OCI-LY7 (cell line): ENCODE measurements at regions not wholly inside any gene's neighbourhood (a gene's known extent, or its start where the extent isn't known, plus 50 kb on each side); places are given as distances from the start of the nearest gene placed in this dataset.

Source experiments
- BruUV-seq: library from RNA; stranded (reverse); fragments of 400-500 nt; replicated peaks from 2 replicates; lab custom pipeline; 2021; lab: Mats Ljungman, UMichigan
- CTCF ChIA-PET: fragments of 300-600 bp; sonication (Branson Sonifier 250); formaldehyde crosslinking; loops from one replicate; lab custom pipeline; 2022; ENCODE audit warnings: antibody characterized with exemption; ENCODE audit not compliant: unreplicated experiment; lab: Charles Lee
- POLR2A ChIA-PET: fragments of 300-600 bp; sonication (Branson Sonifier 250); formaldehyde crosslinking; loops from one replicate; lab custom pipeline; 2022; ENCODE audit warnings: antibody characterized with exemption; lab: Charles Lee
- DNase-seq: peaks from one replicate; pipeline ENCODE4 v3.0.0-alpha.2; 2015; ENCODE audit warnings: low spot score
- H2AFZ ChIP-seq: fragments of 200-600 bp; sonication (generic), shearing (Covaris generic); 2 replicates; pipeline ENCODE4 v1.6.1; 2014; ENCODE audit warnings: mild to moderate bottlenecking, antibody characterized with exemption, low read length, moderate library complexity
- H3K27ac ChIP-seq: fragments of 200-600 bp; sonication (generic); 2 replicates; pipeline ENCODE4 v1.5.1; 2014; ENCODE audit warnings: mixed run types, low read depth, mild to moderate bottlenecking, moderate library complexity, low read length, inconsistent platforms; ENCODE audit not compliant: poor library complexity, severe bottlenecking
- H3K36me3 ChIP-seq: fragments of 200-600 bp; sonication (generic); 2 replicates; pipeline ENCODE4 v1.6.1; 2014; ENCODE audit warnings: mild to moderate bottlenecking, antibody characterized with exemption, low read length, moderate library complexity, mixed read lengths; ENCODE audit not compliant: insufficient read depth
- H3K4me1 ChIP-seq: fragments of 200-600 bp; sonication (generic); 2 replicates; pipeline ENCODE4 v1.5.1; 2014; ENCODE audit warnings: mild to moderate bottlenecking, low read length; ENCODE audit not compliant: insufficient read depth, poor library complexity, severe bottlenecking
- H3K4me2 ChIP-seq: fragments of 200-600 bp; sonication (generic); 2 replicates; pipeline ENCODE4 v1.6.1; 2014; ENCODE audit warnings: mild to moderate bottlenecking, low read length
- H3K4me3 ChIP-seq: fragments of 200-600 bp; sonication (generic); 2 replicates; pipeline ENCODE4 v1.5.1; 2014; ENCODE audit warnings: mild to moderate bottlenecking, low read depth, low read length; ENCODE audit not compliant: poor library complexity, severe bottlenecking
- H3K79me2 ChIP-seq: fragments of 200-600 bp; sonication (generic); 2 replicates; pipeline ENCODE4 v1.6.1; 2016; ENCODE audit warnings: low read depth, mild to moderate bottlenecking, low read length, moderate library complexity, mixed read lengths; ENCODE audit not compliant: insufficient read depth
- H3K9me2 ChIP-seq: fragments of 200-600 bp; sonication (generic); 2 replicates; pipeline ENCODE4 v1.6.1; 2016; ENCODE audit warnings: mild to moderate bottlenecking, low read length, mixed read lengths; ENCODE audit not compliant: insufficient read depth
- H3K9me3 ChIP-seq: fragments of 200-600 bp; sonication (generic); 2 replicates; pipeline ENCODE4 v1.6.1; 2014; ENCODE audit warnings: mild to moderate bottlenecking, mixed run types, low read length, mixed read lengths
- H4K20me1 ChIP-seq: fragments of 200-600 bp; sonication (generic); 2 replicates; pipeline ENCODE4 v1.6.1; 2014; ENCODE audit warnings: mild to moderate bottlenecking, antibody characterized with exemption, low read length, moderate library complexity, mixed read lengths; ENCODE audit not compliant: insufficient read depth
- CTCF ChIP-seq: fragments of 200-600 bp; sonication (generic); conservative IDR thresholded peaks from 2 replicates; pipeline ENCODE4 v1.5.1; 2014; ENCODE audit warnings: mild to moderate bottlenecking, antibody characterized with exemption, low read length, moderate library complexity, mixed read lengths
- EZH2phosphoT487 ChIP-seq: fragments of 200-600 bp; sonication (generic); IDR thresholded peaks from 2 replicates; pipeline ENCODE4 v1.6.1; 2018; ENCODE audit warnings: low read depth, borderline replicate concordance, mild to moderate bottlenecking, mixed run types, antibody characterized with exemption, low read length, moderate library complexity, mixed read lengths
- intact Hi-C: fragments of 100-400 bp; cut with micrococcal nuclease; formaldehyde crosslinking; loops from one replicate; pipeline ENCODE4 v1.10.0; 2022; ENCODE audit not compliant: unreplicated experiment

DNA sequence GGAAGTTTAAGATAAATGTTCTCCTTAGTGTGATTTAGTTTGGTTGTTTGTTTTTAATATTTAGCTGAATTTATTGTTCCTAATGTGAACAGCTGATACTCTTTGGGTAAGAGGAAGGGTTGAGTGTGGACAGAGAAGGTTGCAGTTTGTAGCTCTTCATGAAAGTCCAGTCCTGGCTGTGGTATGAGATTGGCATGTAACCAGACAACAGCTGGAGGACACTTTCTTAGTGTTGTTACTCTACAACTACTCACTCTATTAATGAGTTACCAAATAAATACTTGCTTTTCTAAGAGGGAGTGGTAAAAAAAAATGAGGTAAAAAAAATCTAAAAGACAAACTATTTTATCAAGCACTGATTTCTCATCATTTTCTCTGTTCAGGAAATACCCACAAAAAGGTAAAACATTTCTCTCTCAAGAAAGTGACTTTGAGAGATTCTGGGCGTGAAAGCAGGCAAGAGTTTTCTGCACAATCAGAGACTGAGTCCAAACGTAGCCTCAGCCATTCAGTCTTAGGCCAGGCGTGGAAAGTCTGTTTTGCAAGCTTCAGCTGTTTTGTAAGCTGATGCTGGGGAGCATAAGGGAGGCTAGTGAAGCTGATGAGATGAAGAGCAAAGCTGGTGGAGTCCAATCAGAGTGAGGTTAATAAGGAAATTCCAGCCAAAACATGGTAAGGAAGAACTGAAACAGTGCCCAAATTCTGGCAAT lies 138.5 kb upstream of the ARPP21 start:
- Histone ChIP-seq H3K9me2 (no peaks in the 10 kb centered on the region), H3K4me3 (no peak overlapping the region), H2AFZ (peak overlapping the region; percentile 61), H3K79me2 (no peaks in the 10 kb centered on the region), H3K36me3 (no peaks in the 10 kb centered on the region; the same call in 1 of the 2 replicates), H3K9me3 (no peaks in the 10 kb centered on the region), H3K4me2 (no peak overlapping the region), H4K20me1 (no peaks in the 10 kb centered on the region), H3K4me1 (peaks cover 10% of the 10 kb centered on the region), H3K27ac (no peak overlapping the region)
- BruUV-seq = no TSS peak
- intact Hi-C loops = no loop called here
- POLR2A ChIA-PET = interaction anchor here (0.6 to 1.4 kb wide), 2 partner anchors 10 to 272 kb away, joined by 3 to 8 read pairs; no protein-coding TSS in a partner anchor
- CTCF ChIA-PET = no interaction called here
- DNase-seq = no peak
- TF ChIP-seq CTCF = no peak
- TF ChIP-seq EZH2phosphoT487 = no peak

GRCh38 chr3:35502699-35503098 lies 136.6 kb upstream of the ARPP21 start:
- BruUV-seq = no TSS peak
- no peak overlapping the region for H3K27ac ChIP-seq
- H3K79me2 ChIP-seq = no peaks in the 10 kb centered on the region
- DNase-seq = no peak
- no peak overlapping the region for H3K4me2 ChIP-seq
- POLR2A ChIA-PET = interaction anchor here (0.9 to 1.1 kb wide), 2 partner anchors 16 to 178 kb away, joined by 4 read pairs; no protein-coding TSS in a partner anchor
- no peak overlapping the region for H2AFZ ChIP-seq
- H3K9me3 ChIP-seq = no peaks in the 10 kb centered on the region
- H3K36me3 ChIP-seq = no peaks in the 10 kb centered on the region; the same call in 1 of the 2 replicates
- no peaks in the 10 kb centered on the region for H3K9me2 ChIP-seq
- H3K4me1 ChIP-seq = peaks cover 10% of the 10 kb centered on the region
- TF ChIP-seq EZH2phosphoT487 (no peak), CTCF (no peak)
- intact Hi-C loops = no loop called here
- CTCF ChIA-PET = no interaction called here
- H3K4me3 ChIP-seq = no peak overlapping the region
- H4K20me1 ChIP-seq = no peaks in the 10 kb centered on the region

- DNase-seq = no peak
- Histone ChIP-seq H3K27ac (no peak overlapping the region), H3K9me2 (no peaks in the 10 kb centered on the region), H3K4me1 (no peaks in the 10 kb centered on the region), H3K79me2 (no peaks in the 10 kb centered on the region), H3K36me3 (no peaks in the 10 kb centered on the region), H3K4me3 (no peak overlapping the region), H2AFZ (no peak overlapping the region), H3K4me2 (no peak overlapping the region), H4K20me1 (no peaks in the 10 kb centered on the region), H3K9me3 (no peaks in the 10 kb centered on the region)
- no peak for TF ChIP-seq EZH2phosphoT487
- TF ChIP-seq CTCF = no peak
- no TSS peak for BruUV-seq
- intact Hi-C loops = no loop called here
- ChIA-PET POLR2A (no interaction called here), CTCF (no interaction called here)
Observed at GRCh38 chr3:35505181-35505580, 134.1 kb upstream of the ARPP21 start.
